Spleen (tissue), 7 donors: ENCODE measurements at regions not wholly inside any gene's neighbourhood (a gene's known extent, or its start where the extent isn't known, plus 50 kb on each side); places are given as distances from the start of the nearest gene placed in this dataset.

Experiments used
- CTCF ChIP-seq, 11 experiments: fragments of 200-600 bp in 7 of 11; fragments of 450-650 bp in 4 of 11; sonication (generic) in 4 of 11; IDR thresholded peaks in 8 of 11; conservative IDR thresholded peaks in 3 of 11; 1 replicate in 7 of 11; 2 replicates in 4 of 11; pipeline versions ENCODE4 v1.4.0 to v1.8.0; 2016 to 2021; ENCODE audit warnings: antibody characterized with exemption in 11 of 11, inconsistent platforms in 4 of 11, mild to moderate bottlenecking in 1 of 11
- POLR2A ChIP-seq, 3 donors: fragments of 450-650 bp; IDR thresholded peaks; one replicate each; pipeline ENCODE4 v1.5.1; 2017; ENCODE audit warnings: antibody characterized with exemption in 3 of 3, mild to moderate bottlenecking in 1 of 3
- donor health status: DM: no; HTN: no; CAD: no; lungs with moderate emphysema.
- donor health status: DM: no; HTN: no; CAD: no.
- donor health status: DM: no; HTN: no; CAD: no.

GRCh38 chr17:14922411-14922810, 342.7 kb downstream of the PMP22 start:
- TF ChIP-seq CTCF (IDR thresholded peaks at IDR 0.05 in 8 of 11, conservative IDR thresholded peaks at IDR 0.05 in 3 of 11) (no peak), POLR2A (IDR thresholded peaks at IDR 0.05) (no peak)
